Smooth muscle cell (in vitro differentiated cells): ENCODE measurements at regions not wholly inside any gene's neighbourhood (a gene's known extent, or its start where the extent isn't known, plus 50 kb on each side); places are given as distances from the start of the nearest gene placed in this dataset.

Experiments
- DNase-seq: peaks from one replicate; lab custom pipeline; 2025; ENCODE audit not compliant: unreplicated experiment; lab: John Stamatoyannopoulos, UW
- H2AFZ ChIP-seq: fragments of 200-600 bp; sonication (generic); 2 replicates; pipeline ENCODE4 v1.6.0; 2016; ENCODE audit warnings: antibody characterized with exemption, low read depth, mild to moderate bottlenecking
- H3F3A ChIP-seq: fragments of 200-600 bp; sonication (generic); 2 replicates; pipeline ENCODE4 v1.6.0; 2017; ENCODE audit warnings: antibody characterized with exemption, low read depth
- H3K27ac ChIP-seq: fragments of 200-600 bp; sonication (generic); 2 replicates; pipeline ENCODE4 v1.5.1; 2016; ENCODE audit warnings: low read depth, mild to moderate bottlenecking
- H3K27me3 ChIP-seq: fragments of 200-600 bp; sonication (generic); 2 replicates; pipeline ENCODE4 v1.6.1; 2016; ENCODE audit warnings: low read depth, mild to moderate bottlenecking
- H3K36me3 ChIP-seq: fragments of 200-600 bp; sonication (generic); 2 replicates; pipeline ENCODE4 v1.5.1; 2016; ENCODE audit warnings: low read depth
- H3K4me1 ChIP-seq: fragments of 200-600 bp; sonication (generic); 2 replicates; pipeline ENCODE4 v1.5.1; 2016; ENCODE audit warnings: low read depth
- H3K4me2 ChIP-seq: fragments of 200-600 bp; sonication (generic); 2 replicates; pipeline ENCODE4 v1.6.0; 2016; ENCODE audit warnings: mild to moderate bottlenecking
- H3K4me3 ChIP-seq: fragments of 200-600 bp; sonication (generic); 2 replicates; pipeline ENCODE4 v1.5.1; 2016; ENCODE audit warnings: mild to moderate bottlenecking
- H3K79me2 ChIP-seq: fragments of 200-600 bp; sonication (generic); 2 replicates; pipeline ENCODE4 v1.6.0; 2016; ENCODE audit warnings: low read depth, mild to moderate bottlenecking
- H3K9ac ChIP-seq: fragments of 200-600 bp; sonication (generic); 2 replicates; pipeline ENCODE4 v1.6.0; 2016; ENCODE audit warnings: low read depth
- H3K9me3 ChIP-seq: fragments of 200-600 bp; sonication (generic); replicated peaks from 2 replicates; pipeline ENCODE4 v1.5.1; 2016; ENCODE audit warnings: low read depth
- H4K20me1 ChIP-seq: fragments of 200-600 bp; sonication (generic); 2 replicates; pipeline ENCODE4 v1.6.0; 2016; ENCODE audit warnings: low read depth
- WGBS: methylation state at CpG from one replicate; pipeline ENCODE4 v1.1.7; 2016; ENCODE audit warnings: low lambda C conversion rate; 5-methylcytosine and 5-hydroxymethylcytosine counted together
- TF ChIP-seq, protein P1 (sequence below): fragments of 200-600 bp; sonication (generic); IDR thresholded peaks from 2 replicates; pipeline ENCODE4 v1.5.1; 2017; ENCODE audit warnings: borderline replicate concordance, mild to moderate bottlenecking, antibody characterized with exemption; ENCODE audit not compliant: insufficient read depth, poor library complexity, severe bottlenecking

DNA sequence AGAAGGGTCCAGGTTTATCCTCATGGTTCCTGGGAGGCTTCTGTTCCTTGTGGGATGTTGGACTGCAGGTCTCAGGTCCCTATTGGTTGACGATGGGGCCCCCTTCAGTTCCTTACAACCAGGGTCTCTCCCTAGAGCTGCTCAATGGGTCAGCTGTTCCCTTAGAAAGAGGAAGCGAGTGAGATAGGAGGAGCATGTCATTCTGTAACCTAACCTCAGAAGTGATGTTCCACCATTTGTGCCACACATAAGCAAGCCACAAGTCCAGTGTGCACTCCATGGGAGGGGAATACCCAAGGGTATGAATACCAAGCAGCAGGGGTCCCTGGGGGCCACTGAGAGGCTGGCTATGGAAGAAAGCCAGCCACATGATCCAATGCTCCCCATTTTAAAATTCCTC lies 192.7 kb downstream of the GATA3 start:
- H3K4me1 ChIP-seq, result no peaks in the 10 kb centered on the region
- no peak overlapping the region for H3K4me3 ChIP-seq
- no peak overlapping the region for H2AFZ ChIP-seq
- no peaks in the 10 kb centered on the region for H3K36me3 ChIP-seq
- 96% methylated on average over 2 of the region's 2 CpGs for WGBS
- H3K27ac ChIP-seq, result no peak overlapping the region
- H3F3A ChIP-seq, result no peaks in the 10 kb centered on the region
- no peaks in the 10 kb centered on the region for H4K20me1 ChIP-seq
- H3K27me3 ChIP-seq, result no peaks in the 10 kb centered on the region
- DNase-seq, result no peak
- no peak overlapping the region for H3K4me2 ChIP-seq
- TF ChIP-seq, protein P1, sequence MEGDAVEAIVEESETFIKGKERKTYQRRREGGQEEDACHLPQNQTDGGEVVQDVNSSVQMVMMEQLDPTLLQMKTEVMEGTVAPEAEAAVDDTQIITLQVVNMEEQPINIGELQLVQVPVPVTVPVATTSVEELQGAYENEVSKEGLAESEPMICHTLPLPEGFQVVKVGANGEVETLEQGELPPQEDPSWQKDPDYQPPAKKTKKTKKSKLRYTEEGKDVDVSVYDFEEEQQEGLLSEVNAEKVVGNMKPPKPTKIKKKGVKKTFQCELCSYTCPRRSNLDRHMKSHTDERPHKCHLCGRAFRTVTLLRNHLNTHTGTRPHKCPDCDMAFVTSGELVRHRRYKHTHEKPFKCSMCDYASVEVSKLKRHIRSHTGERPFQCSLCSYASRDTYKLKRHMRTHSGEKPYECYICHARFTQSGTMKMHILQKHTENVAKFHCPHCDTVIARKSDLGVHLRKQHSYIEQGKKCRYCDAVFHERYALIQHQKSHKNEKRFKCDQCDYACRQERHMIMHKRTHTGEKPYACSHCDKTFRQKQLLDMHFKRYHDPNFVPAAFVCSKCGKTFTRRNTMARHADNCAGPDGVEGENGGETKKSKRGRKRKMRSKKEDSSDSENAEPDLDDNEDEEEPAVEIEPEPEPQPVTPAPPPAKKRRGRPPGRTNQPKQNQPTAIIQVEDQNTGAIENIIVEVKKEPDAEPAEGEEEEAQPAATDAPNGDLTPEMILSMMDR, result no peak
- H3K79me2 ChIP-seq, result no peaks in the 10 kb centered on the region
- H3K9me3 ChIP-seq, result no peaks in the 10 kb centered on the region
- H3K9ac ChIP-seq, result no peak overlapping the region

DNA sequence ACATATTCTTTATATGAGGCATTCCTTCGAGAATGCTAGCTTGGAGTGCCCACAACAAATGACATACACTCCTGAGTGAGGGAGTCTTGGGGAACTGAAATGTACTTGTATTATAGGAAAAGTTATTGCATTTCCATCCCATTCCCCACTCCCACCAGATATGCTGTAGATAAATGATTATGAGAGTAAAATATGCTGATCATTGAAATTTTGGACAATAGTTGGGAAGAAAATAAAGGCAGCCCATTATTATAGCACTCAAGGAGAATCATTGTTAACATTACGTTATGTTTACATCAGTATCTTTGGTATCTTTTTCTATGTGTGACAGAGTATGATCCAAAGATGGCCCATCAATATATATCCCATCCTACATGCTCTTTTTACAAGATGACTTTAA lies 194.4 kb downstream of the GATA3 start:
- H3K27ac ChIP-seq, result no peak overlapping the region
- H3K9me3 ChIP-seq, result no peaks in the 10 kb centered on the region
- no peak for DNase-seq
- no peaks in the 10 kb centered on the region for H3K79me2 ChIP-seq
- no peak overlapping the region for H3K4me2 ChIP-seq
- no peak overlapping the region for H3K9ac ChIP-seq
- no peak overlapping the region for H3K4me3 ChIP-seq
- TF ChIP-seq, protein P1, result no peak
- no peaks in the 10 kb centered on the region for H3K27me3 ChIP-seq
- H2AFZ ChIP-seq, result no peak overlapping the region
- no peaks in the 10 kb centered on the region for H3K36me3 ChIP-seq
- no peaks in the 10 kb centered on the region for H4K20me1 ChIP-seq
- H3K4me1 ChIP-seq, result no peaks in the 10 kb centered on the region
- WGBS, result 91% methylated on average over 2 of the region's 2 CpGs
- no peaks in the 10 kb centered on the region for H3F3A ChIP-seq

DNA sequence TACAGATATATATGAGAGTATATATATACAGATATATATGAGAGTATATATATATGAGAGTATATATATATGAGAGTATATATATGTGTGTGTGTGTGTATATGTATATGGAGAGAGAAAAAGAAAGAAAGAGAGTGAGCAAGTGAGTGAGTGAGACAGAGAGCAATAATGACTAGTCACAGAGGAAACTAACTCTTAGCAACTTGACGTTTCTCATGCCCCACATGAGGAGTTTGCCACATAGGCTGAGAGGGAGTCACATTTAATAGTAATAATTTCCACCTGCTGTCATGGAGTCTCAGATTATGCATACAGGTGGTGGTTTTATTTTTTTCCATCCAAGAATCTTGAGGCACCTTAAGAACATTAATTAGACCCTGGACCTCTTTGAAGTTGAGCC lies 199.9 kb downstream of the GATA3 start:
- no peaks in the 10 kb centered on the region for H3K9me3 ChIP-seq
- no peak for DNase-seq
- no peak overlapping the region for H3K4me2 ChIP-seq
- no peaks in the 10 kb centered on the region for H3K27me3 ChIP-seq
- TF ChIP-seq, protein P1, result no peak
- H3K4me3 ChIP-seq, result no peak overlapping the region
- no peaks in the 10 kb centered on the region for H3K79me2 ChIP-seq
- no peaks in the 10 kb centered on the region for H3K4me1 ChIP-seq
- H3K9ac ChIP-seq, result no peak overlapping the region
- H3K36me3 ChIP-seq, result no peaks in the 10 kb centered on the region
- H3K27ac ChIP-seq, result no peak overlapping the region
- 91% methylated on average over 1 of the region's 1 CpG for WGBS
- H2AFZ ChIP-seq, result no peak overlapping the region
- no peaks in the 10 kb centered on the region for H3F3A ChIP-seq
- no peaks in the 10 kb centered on the region for H4K20me1 ChIP-seq

DNA sequence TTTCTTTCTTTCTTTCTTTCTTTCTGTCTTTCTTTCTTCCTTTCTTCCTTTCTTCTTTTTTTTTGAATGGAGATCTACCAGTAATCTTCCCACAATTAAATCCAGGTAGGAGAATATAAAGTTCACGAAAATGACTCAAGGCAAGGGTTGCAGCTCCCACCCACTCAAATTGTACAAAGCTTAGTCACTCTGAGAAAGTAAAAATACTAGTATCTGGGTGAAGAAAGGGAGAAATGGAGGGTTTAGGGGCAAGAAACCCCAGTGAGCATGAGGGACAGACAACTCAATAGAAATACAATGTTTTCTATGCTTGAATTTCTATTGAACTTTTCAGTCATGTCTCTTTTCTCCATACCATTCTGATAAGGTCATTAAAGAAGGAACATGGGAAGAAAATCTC lies 200.8 kb downstream of the GATA3 start:
- Histone ChIP-seq H4K20me1 (no peaks in the 10 kb centered on the region), H3K4me1 (no peaks in the 10 kb centered on the region), H3K27me3 (no peaks in the 10 kb centered on the region), H3K4me3 (no peak overlapping the region), H3F3A (no peaks in the 10 kb centered on the region), H3K9ac (no peak overlapping the region), H3K9me3 (no peaks in the 10 kb centered on the region), H3K79me2 (no peaks in the 10 kb centered on the region), H3K36me3 (no peaks in the 10 kb centered on the region), H2AFZ (no peak overlapping the region), H3K4me2 (no peak overlapping the region), H3K27ac (no peak overlapping the region)
- WGBS, result 53% methylated on average over 1 of the region's 1 CpG
- no peak for DNase-seq
- TF ChIP-seq, protein P1, result no peak
